ENCODE measurements at regions not wholly inside any gene's neighbourhood (a gene's known extent, or its start where the extent isn't known, plus 50 kb on each side); places are given as distances from the start of the nearest gene placed in this dataset.

DNA sequence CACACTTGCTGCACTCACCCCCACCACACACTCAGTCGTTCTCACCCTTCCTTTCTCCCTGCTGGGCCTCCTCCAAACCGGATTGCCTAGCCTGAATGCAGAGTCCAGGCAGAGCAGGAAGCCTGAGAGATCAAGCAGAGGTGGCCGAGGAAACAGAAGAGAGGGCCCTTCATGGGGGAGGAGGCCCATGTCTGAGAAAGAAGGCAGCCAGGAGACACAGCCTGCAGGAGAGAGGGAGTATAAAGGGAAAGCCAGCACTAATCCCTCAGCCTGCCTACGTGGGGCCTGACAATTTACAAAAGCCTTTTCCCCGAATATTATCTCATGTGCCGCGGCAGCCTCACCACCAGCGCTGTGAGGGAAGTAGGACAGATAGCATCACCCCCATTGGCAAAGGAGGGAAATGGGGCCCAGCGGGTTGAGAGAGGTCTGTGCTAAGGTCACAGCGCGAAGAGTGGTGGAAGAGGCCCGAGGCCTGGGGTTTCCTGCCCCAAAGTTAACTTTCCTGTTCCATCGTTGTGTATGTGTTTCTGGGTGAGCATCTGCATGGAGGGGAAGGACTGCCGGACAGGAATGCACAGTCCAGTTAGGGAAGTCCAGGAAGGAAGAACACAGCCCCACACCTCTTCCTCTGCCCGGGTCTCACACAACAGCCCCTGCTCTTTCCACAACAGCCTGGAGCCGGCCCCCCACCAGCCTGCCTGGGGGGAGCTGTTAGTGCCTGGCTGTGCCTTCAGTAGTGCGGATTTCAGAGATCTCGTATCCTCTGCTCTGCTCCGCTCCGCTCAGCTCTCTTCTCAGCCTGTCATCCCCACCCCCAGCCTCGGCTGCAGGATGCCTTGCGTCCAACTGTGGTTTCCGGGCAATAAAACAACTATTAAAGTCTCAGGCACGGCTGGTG, 50.9 kb upstream of the BCOR start:
- no peak for TF ChIP-seq POLR2A (IDR thresholded peaks at IDR 0.05; ENCODE audit: low read depth)
- TF ChIP-seq, protein P1, sequence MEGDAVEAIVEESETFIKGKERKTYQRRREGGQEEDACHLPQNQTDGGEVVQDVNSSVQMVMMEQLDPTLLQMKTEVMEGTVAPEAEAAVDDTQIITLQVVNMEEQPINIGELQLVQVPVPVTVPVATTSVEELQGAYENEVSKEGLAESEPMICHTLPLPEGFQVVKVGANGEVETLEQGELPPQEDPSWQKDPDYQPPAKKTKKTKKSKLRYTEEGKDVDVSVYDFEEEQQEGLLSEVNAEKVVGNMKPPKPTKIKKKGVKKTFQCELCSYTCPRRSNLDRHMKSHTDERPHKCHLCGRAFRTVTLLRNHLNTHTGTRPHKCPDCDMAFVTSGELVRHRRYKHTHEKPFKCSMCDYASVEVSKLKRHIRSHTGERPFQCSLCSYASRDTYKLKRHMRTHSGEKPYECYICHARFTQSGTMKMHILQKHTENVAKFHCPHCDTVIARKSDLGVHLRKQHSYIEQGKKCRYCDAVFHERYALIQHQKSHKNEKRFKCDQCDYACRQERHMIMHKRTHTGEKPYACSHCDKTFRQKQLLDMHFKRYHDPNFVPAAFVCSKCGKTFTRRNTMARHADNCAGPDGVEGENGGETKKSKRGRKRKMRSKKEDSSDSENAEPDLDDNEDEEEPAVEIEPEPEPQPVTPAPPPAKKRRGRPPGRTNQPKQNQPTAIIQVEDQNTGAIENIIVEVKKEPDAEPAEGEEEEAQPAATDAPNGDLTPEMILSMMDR (IDR thresholded peaks at IDR 0.05), result no peak

Data from esophagus muscularis mucosa (tissue), 3 donors.